K562 (cell line): ENCODE measurements at regions not wholly inside any gene's neighbourhood (a gene's known extent, or its start where the extent isn't known, plus 50 kb on each side); places are given as distances from the start of the nearest gene placed in this dataset.

Experiments
- ATAC-seq: fragments of 200-7000 bp; cut with Tn5 transposase; 3 replicates; pipeline ENCODE4 v1.9.1; 2020; ENCODE audit warnings: moderate library complexity
- BruUV-seq: library from RNA; stranded (reverse); fragments of 400-500 nt; replicated peaks from 2 replicates; lab custom pipeline; 2021; lab: Mats Ljungman, UMichigan
- CTCF ChIA-PET: fragments of 300-600 bp; formaldehyde crosslinking; extraction: SDS; loops from one replicate; lab custom pipeline; 2021; ENCODE audit warnings: low intra/inter-chr PET ratio; lab: Yijun Ruan, JAX
- POLR2A ChIA-PET: fragments of 300-600, 350-650 bp; sonication (Branson Sonifier 250); formaldehyde crosslinking; extraction: SDS; loops from one replicate; lab custom pipeline; 2021; ENCODE audit warnings: antibody characterized with exemption, inconsistent platforms; lab: Yijun Ruan, JAX
- DNase-seq, 4 experiments: peaks; one replicate each; pipeline versions ENCODE4 v3.0.0 to v3.0.0-alpha.2; 2011 to 2018; ENCODE audit warnings: low spot score in 3 of 4, mixed read lengths in 3 of 4; ENCODE audit errors: extremely low read depth in 1 of 4
- FAIRE-seq: peaks from 2 replicates; lab custom pipeline; 2011; peaks lifted over from hg19 to GRCh38; lab: Jason Lieb, UNC
- H2AFZ ChIP-seq: 2 replicates; pipeline ENCODE4 v1.6.0; 2011; ENCODE audit warnings: low read depth, low read length, control low read depth, inconsistent platforms
- H3K27ac ChIP-seq: fragments of 200-600 bp; 3 replicates; pipeline ENCODE4 v1.8.0; 2011; ENCODE audit warnings: low read depth, mild to moderate bottlenecking, control low read depth, inconsistent platforms, low read length, moderate library complexity, mixed read lengths; ENCODE audit errors: extremely low read depth
- H3K27me3 ChIP-seq, 2 experiments: fragments of 300-600 bp in 1 of 2; 2 replicates in 1 of 2; 3 replicates in 1 of 2; pipeline versions ENCODE4 v1.6.0 to v1.8.0; 2011; ENCODE audit warnings: inconsistent platforms in 2 of 2, low read length in 2 of 2, mild to moderate bottlenecking in 1 of 2, mixed read lengths in 1 of 2, moderate library complexity in 1 of 2; ENCODE audit not compliant: control insufficient read depth in 2 of 2, insufficient read depth in 2 of 2
- H3K36me3 ChIP-seq: fragments of 300-600 bp; 3 replicates; pipeline ENCODE4 v1.8.0; 2011; ENCODE audit warnings: mild to moderate bottlenecking, low read length, inconsistent platforms; ENCODE audit not compliant: control insufficient read depth, insufficient read depth
- H3K4me1 ChIP-seq, 2 experiments: fragments of 200-600 bp in 1 of 2; replicated peaks in 1 of 2; 2 replicates in 1 of 2; 3 replicates in 1 of 2; pipeline versions ENCODE4 v1.5.1 to v1.8.0; 2011; ENCODE audit warnings: inconsistent platforms in 2 of 2, low read length in 2 of 2, mild to moderate bottlenecking in 1 of 2, mixed read lengths in 1 of 2, moderate library complexity in 1 of 2; ENCODE audit not compliant: control insufficient read depth in 2 of 2, insufficient read depth in 2 of 2
- H3K4me2 ChIP-seq: 2 replicates; pipeline ENCODE4 v1.6.1; 2011; ENCODE audit warnings: low read length, control low read depth, inconsistent platforms, mixed read lengths; ENCODE audit not compliant: insufficient read depth
- H3K4me3 ChIP-seq: fragments of 200-600 bp; sonication (generic), shearing (Covaris generic); 2 replicates; pipeline ENCODE4 v1.5.1; 2016; ENCODE audit warnings: control low read depth, inconsistent platforms
- H3K79me2 ChIP-seq: fragments of 200-600 bp; 3 replicates; pipeline ENCODE4 v1.8.0; 2011; ENCODE audit warnings: low read length, inconsistent platforms; ENCODE audit not compliant: control insufficient read depth, insufficient read depth
- H3K9ac ChIP-seq, 2 experiments: 2 replicates each; pipeline versions ENCODE4 v1.6.0 to v1.6.1; 2011; ENCODE audit warnings: low read depth in 2 of 2, low read length in 2 of 2, control low read depth in 1 of 2, inconsistent platforms in 1 of 2, mild to moderate bottlenecking in 1 of 2, mixed read lengths in 1 of 2; ENCODE audit not compliant: insufficient read depth in 1 of 2
- H3K9me1 ChIP-seq: one replicate; pipeline ENCODE4 v1.6.0; 2011; ENCODE audit warnings: inconsistent platforms, mild to moderate bottlenecking, low read length, moderate library complexity; ENCODE audit not compliant: control insufficient read depth, insufficient read depth
- H3K9me3 ChIP-seq: replicated peaks from 2 replicates; pipeline ENCODE4 v1.5.1; 2011; ENCODE audit warnings: low read depth, low read length, inconsistent platforms; ENCODE audit not compliant: control insufficient read depth, insufficient read depth
- H4K20me1 ChIP-seq: replicated peaks from 2 replicates; pipeline ENCODE4 v1.6.1; 2011; ENCODE audit warnings: low read length, inconsistent platforms, mixed read lengths; ENCODE audit not compliant: control insufficient read depth, insufficient read depth
- ADNP ChIP-seq: fragments of 200-800 bp; sonication (Bioruptor generic); IDR thresholded peaks from 2 replicates; pipeline ENCODE4 v1.6.1; 2016; ENCODE audit warnings: missing genetic modification characterization, missing compliant biosample characterization
- BCOR ChIP-seq: fragments of 450-650 bp; IDR thresholded peaks from 2 replicates; pipeline ENCODE4 v1.6.1; 2016
- CBFA2T3 ChIP-seq: fragments of 450-650 bp; IDR thresholded peaks from 2 replicates; pipeline ENCODE4 v1.6.1; 2017
- CBX3 ChIP-seq, 2 experiments: IDR thresholded peaks; 1 replicate in 1 of 2; 2 replicates in 1 of 2; pipeline ENCODE4 v1.6.1; 2012; ENCODE audit warnings: inconsistent platforms in 2 of 2, low read length in 2 of 2, borderline replicate concordance in 1 of 2, control low read depth in 1 of 2
- DACH1 ChIP-seq: fragments of 450-650 bp; IDR thresholded peaks from 2 replicates; pipeline ENCODE4 v1.6.1; 2018; ENCODE audit not compliant: partially characterized antibody
- LEF1 ChIP-seq: fragments of 450-650 bp; IDR thresholded peaks from 2 replicates; pipeline ENCODE4 v1.6.1; 2016; ENCODE audit warnings: mild to moderate bottlenecking
- MCM7 ChIP-seq, 2 experiments: fragments of 450-650 bp; IDR thresholded peaks; 2 replicates each; pipeline ENCODE4 v1.6.1; 2016 to 2018
- RBM25 ChIP-seq: fragments of 200-400 bp; formaldehyde crosslinking; IDR thresholded peaks from 2 replicates; pipeline ENCODE4 v1.6.1; 2018; ENCODE audit warnings: low read length, low read depth, moderate library complexity; ENCODE audit not compliant: severe bottlenecking
- STAT5A ChIP-seq: IDR thresholded peaks from 2 replicates; pipeline ENCODE4 v1.6.1; 2012; ENCODE audit warnings: low read length, inconsistent platforms, borderline replicate concordance
- TCF7 ChIP-seq: sonication (generic); IDR thresholded peaks from 2 replicates; pipeline ENCODE4 v1.6.1; 2016; ENCODE audit warnings: antibody characterized with exemption, borderline replicate concordance
- THRA ChIP-seq: fragments of 450-650 bp; IDR thresholded peaks from 2 replicates; pipeline ENCODE4 v1.6.1; 2017; ENCODE audit warnings: mild to moderate bottlenecking, moderate library complexity
- ZNF143 ChIP-seq: sonication (generic); formaldehyde crosslinking; IDR thresholded peaks from 2 replicates; pipeline ENCODE4 v1.9.0; 2022; ENCODE audit warnings: mild to moderate bottlenecking, missing genetic modification reagents
- ZNF24 ChIP-seq: fragments of 450-650 bp; IDR thresholded peaks from 2 replicates; pipeline ENCODE4 v1.6.1; 2016
- ZNF830 ChIP-seq: fragments of 250-450 bp; sonication (Bioruptor Pico); IDR thresholded peaks from 2 replicates; pipeline ENCODE4 v1.5.0; 2021; ENCODE audit warnings: mild to moderate bottlenecking
- WGBS: fragments of 100-300 bp; shearing (Covaris generic); methylation state at CpG from one replicate; pipeline ENCODE4 v1.1.6; 2016; ENCODE audit warnings: low coverage, mixed read lengths; ENCODE audit not compliant: insufficient coverage; ENCODE audit errors: missing lambda C conversion rate; 5-methylcytosine and 5-hydroxymethylcytosine counted together
- in situ Hi-C: fragments of 300-500 bp; cut with MboI; formaldehyde crosslinking; loops from 4 replicates; pipeline ENCODE4 v1.15.0; 2018; ENCODE audit warnings: inconsistent platforms, mixed read lengths
- intact Hi-C: fragments of 100-400 bp; cut with micrococcal nuclease; formaldehyde crosslinking; loops from 2 replicates; pipeline ENCODE4 v1.14.2; 2022

DNA sequence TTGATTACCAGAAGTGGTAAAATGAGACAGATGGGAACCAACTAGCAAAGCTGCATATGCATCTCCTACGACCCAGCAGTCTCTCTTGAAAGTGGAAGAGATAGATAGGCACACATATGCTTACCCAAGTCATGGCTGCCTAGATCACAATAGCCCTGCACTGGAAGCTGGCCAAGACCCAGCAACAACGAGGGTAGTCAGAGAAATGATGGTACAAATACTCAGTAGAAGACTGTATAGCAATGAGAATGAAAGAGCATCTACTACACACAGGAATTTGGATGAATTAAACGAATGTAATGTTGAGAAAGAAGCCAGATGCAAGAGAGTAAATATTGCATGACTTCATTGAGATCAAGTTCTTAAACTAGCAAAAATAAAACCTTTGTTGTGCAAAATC is 100.3 kb upstream of the FAT1 start (continued):
- no peak for TF ChIP-seq THRA
- TF ChIP-seq STAT5A: 0 out of 2 replicates have a peak, but pooled peaks have one; percentile 20
- 0 out of 3 replicates have a peak, but pooled peaks of 1 of the 2 experiments have one; percentile 23 for TF ChIP-seq CBX3 (IDR thresholded peaks at IDR 0.05; ENCODE audit: borderline replicate concordance in 1 of 2, low read length in 2 of 2)

DNA sequence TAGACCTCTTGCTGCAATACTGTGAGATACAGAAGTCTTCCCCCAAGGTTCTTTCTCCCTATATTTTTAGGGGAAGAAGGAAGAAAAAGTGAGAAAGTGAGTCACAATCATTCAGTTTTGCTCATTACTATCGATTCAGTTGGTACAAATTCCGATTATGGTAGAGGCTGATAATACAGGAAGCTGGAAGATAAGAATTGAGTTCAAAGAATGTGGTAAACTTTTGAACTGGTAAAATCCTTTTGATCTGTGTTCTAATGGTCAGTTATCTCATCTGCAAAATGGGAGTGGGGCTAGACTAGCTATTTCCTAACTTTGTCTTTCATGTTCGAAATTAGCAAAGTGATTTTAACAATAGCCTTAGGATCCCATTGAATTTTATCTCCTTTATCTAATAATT is 101.4 kb upstream of the FAT1 start:
- H3K9me3 ChIP-seq: 0 out of 2 replicates have a peak, but pooled peaks cover 3% of the 10 kb centered on the region

More for the DNA sequence above, 101.4 kb upstream of the FAT1 start:
- ATAC-seq (no peak), FAIRE-seq (no peak), DNase-seq (no peak)
- TF ChIP-seq RBM25: peak; percentile 58
- peak; percentile 59; the same call in 1 of the 2 replicates for TF ChIP-seq LEF1
- TF ChIP-seq BCOR: 0 out of 2 replicates have a peak, but pooled peaks have one; percentile 12
- peak; percentile 93 for TF ChIP-seq DACH1
- TF ChIP-seq CBFA2T3: peak; percentile 34; the same call in 1 of the 2 replicates
- 0 out of 2 replicates have a peak, but pooled peaks have one; percentile 30 for TF ChIP-seq ZNF24
- 0 out of 2 replicates have a peak, but pooled peaks have one; percentile 31 for TF ChIP-seq ADNP (tag)
- TF ChIP-seq ZNF830 (CRISPR knock-in tag): no peak
- peak in 1 of 2 experiments; percentile 93; a peak in 1 of 4 replicates for TF ChIP-seq MCM7 (IDR thresholded peaks at IDR 0.05)
- no peak for TF ChIP-seq ZNF143 (CRISPR knock-in tag)
- TF ChIP-seq TCF7: peak; percentile 91; the same call in 1 of the 2 replicates
- H3K36me3 ChIP-seq: no peaks in the 10 kb centered on the region
- no peaks in the 10 kb centered on the region for H4K20me1 ChIP-seq
- intact Hi-C loops: no loop called here
- in situ Hi-C loops: no loop called here
- H2AFZ ChIP-seq: no peak overlapping the region
- no peak overlapping the region for H3K27ac ChIP-seq
- no TSS peak for BruUV-seq
- H3K9me1 ChIP-seq: no peaks in the 10 kb centered on the region
- H3K4me2 ChIP-seq: no peak overlapping the region
- no peak overlapping the region for H3K9ac ChIP-seq
- ChIA-PET CTCF (no interaction called here), POLR2A (interaction anchor here (1.0 kb wide), 1 partner anchor 23 kb away, joined by 3 read pairs; no protein-coding TSS in a partner anchor)
- 0% methylated on average over 3 of the region's 3 CpGs for WGBS
- peaks cover 8 to 43% of the 10 kb centered on the region in 2 experiments; a peak in 4 of 5 replicates for H3K4me1 ChIP-seq
- no peak overlapping the region for H3K4me3 ChIP-seq
- H3K79me2 ChIP-seq: no peaks in the 10 kb centered on the region
- H3K27me3 ChIP-seq: no peaks in the 10 kb centered on the region
